Stimulated activated CD8-positive, alpha-beta memory T cell treated with anti-CD3 and anti-CD28 coated beads, Interleukin-7, amount 100 ng/mL, for 48 hours (primary cell): ENCODE measurements at regions not wholly inside any gene's neighbourhood (a gene's known extent, or its start where the extent isn't known, plus 50 kb on each side); places are given as distances from the start of the nearest gene placed in this dataset.

Experiments
- DNase-seq, 2 donors: peaks; one replicate each; pipeline ENCODE4 v3.0.0-alpha.2; 2020; ENCODE audit warnings: low read depth in 1 of 2; ENCODE audit errors: extremely low read depth in 1 of 2

DNA sequence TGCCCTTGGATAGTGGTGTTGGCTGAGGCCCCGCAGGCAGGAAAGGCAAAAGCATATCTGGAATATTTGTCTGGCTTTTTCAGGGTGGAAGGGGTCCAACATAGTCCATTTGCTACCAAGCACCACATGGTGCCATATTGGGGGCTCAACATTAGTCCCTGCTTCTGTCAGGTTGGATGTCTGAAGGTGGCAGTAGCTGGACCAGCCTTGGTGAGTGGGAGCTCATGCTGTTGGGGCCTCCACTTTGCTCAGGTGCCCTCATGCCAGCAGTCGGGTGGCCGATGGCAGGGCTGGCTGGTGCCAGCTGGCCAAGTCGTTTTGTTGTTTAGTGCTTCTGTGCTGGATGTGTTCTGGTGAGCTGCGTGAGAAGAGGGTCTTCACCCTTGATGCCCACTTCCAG is 135.3 kb downstream of the PAPOLA start:
- DNase-seq: no peak

- DNase-seq: no peak
Measured at GRCh38 chr14:96638041-96638855, 136.1 kb downstream of the PAPOLA start.

DNA sequence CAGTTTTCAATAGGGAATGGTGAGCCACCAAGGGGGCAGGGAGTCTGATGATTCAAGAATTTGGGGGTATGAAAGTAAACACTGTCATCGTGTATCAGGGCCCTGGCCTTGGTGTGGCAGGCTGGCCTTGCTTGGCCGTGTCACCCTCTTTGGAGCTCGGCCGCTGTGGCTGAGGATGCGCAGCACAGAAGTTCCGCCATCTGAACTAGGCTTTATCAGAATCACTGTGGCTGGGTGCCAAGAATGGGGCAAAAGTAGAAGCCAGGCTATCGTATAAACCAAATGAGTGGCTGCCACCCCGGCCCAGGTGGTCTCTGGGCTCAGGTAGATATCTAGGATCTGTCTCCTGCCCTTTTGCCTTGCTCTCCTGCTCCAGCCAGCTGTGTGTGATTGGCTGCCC is 137.4 kb downstream of the PAPOLA start:
- DNase-seq: no peak

DNA sequence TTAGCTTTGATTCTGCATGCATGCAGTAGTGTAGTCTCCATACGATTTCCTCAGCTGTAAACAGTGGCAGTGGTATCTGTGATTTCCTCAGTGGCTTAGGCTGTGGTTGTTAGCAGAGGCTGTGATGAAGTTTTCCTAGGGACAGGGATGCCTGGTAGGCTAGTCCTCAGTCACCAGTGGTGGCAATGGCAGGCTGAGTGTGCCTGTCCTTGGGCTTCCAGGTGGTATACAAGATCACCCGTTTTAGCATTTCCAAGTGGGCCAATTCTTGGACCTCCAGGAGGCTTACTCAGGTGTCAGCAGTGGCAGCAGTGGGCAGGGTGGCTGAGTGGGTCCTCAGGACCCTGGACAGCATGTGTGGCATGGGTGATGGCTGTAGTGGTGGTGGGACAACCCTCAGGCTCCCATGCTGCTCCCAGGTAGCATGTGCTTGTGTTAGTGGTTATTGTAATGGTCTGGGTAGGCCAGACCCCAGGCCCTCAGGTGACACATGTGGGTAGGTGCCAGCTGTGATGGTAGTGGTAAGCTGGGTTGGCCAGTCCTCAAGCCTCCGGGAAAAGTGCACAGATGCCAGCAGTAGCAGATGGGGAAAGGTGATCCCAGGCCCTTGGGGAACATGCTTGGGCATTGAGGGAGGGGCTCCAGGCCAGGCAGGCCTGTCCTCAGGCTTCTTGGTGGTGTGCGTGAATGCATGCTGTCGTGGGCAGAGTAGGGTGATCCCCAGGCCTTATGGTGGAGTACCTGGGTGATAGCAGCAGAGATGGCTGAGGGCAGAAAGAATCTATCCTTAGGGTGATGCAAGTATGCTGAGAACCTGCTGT is 146.5 kb downstream of the PAPOLA start:
- no peak for DNase-seq

DNA sequence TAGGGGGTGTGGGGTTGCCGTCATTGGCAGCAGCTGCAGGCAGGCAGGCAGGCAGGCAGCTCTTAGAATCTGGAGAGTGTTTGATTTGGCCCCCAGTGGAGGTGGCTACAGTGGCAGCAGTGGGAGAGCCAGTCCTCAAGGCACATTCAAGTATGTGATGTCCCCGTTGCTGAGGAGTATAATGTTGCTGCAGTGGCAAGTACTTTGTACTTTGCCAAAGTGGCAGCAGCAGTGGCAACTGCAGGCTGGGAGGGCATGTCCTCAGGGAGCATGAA is 147.1 kb downstream of the PAPOLA start:
- DNase-seq: no peak

- DNase-seq: no peak
Measured at GRCh38 chr14:96653597-96653996, 143.6 kb upstream of the VRK1 start.

- no peak for DNase-seq
Measured at GRCh38 chr14:96658611-96659010, 138.6 kb upstream of the VRK1 start.

DNA sequence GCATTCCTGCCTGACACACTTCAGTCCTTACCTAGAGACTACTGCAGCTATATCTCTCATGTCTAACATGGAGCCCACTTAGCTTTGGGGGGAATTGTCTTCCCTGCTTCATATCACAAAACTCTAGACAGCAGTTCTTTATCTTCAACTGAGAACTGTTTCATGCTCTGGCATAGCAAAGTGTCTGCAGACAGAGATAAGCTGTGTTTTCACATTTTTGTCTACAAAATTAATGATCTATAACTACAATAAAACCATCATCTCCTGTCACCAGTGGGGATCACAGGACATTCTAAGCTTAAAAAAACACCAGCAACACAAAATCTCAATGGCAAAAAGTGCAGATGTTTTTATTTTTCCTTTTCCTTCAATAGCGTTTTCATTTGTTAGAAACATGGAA is 137.1 kb upstream of the VRK1 start:
- DNase-seq: no peak

- no peak for DNase-seq
Measured at GRCh38 chr14:96660667-96661066, 136.5 kb upstream of the VRK1 start.

DNA sequence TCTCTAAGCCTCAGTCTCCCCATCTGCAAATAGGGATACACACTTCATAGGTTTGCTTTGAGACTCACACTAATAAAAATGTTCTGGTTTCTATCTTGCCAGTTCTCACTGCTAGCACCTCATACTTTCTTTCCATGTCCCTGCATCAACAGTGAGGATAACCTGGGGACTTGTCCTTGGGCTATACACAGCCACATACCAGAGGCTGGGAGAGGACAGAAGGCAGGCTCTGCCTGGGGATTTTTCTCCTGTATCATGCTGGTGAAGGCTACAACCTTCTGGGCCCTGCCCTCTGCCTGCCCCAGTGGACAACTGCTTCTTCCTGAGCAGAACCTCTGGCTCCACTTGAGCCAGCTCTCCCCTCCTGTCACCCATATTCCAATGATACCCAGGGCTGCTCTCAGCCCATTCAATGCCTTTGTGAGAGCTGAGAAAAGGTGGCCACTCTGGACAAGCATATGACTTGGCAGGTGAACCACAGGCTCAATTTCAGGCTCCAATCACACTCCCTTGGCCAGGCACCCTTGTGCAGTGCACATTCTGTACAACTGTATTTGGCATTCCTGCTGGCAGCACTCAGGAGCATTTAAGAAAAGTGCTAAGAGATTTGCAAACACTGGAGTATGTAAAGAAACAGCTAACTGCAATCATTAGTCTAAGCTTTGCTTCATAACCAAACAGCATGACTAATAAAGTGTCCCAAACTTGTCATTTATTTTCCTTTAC is 135.8 kb upstream of the VRK1 start:
- DNase-seq: no peak

GRCh38 chr14:96662116-96662970 is 134.8 kb upstream of the VRK1 start:
- DNase-seq: no peak

DNA sequence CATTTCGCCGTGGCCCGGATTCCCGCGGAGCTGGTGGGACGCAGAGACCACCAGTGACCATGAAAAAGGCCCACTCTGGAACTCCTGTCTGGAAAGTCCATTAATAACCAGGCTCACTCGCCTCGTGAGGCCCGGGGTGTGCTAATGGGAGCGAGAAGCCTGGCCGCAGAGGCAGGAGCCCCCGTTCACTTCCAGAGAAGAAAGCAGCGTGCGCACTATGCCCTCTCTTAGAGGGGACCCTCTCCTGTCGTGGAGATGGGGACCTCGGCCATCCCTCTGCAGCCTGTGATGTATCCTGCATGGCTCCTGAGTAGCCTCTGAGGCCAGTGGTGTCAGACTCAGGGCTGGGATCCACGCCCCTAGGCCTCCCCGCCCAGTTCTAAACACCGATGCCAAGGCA is 134.1 kb upstream of the VRK1 start:
- no peak for DNase-seq

- no peak for DNase-seq
Measured at GRCh38 chr14:96663491-96664067, 133.6 kb upstream of the VRK1 start.

DNA sequence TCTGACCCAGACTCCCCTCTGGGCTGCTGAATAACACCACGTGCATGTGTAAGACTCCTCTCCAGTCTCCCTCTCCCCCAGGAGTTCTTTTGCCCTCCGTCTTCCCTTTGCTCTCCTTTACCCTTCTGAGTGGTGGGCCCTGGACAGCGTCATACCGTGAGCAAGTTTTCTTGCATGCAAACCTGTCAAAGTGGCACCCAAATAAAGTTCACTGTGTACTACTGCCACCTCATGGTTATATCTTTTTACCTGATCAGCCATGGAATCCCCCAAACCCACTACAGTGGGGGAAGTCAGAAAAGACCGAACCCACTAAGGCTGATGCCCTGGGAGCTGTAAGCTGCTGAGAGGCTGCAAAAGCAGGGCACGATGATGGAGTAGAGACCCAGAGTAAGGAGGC is 131.1 kb upstream of the VRK1 start:
- no peak for DNase-seq

DNA sequence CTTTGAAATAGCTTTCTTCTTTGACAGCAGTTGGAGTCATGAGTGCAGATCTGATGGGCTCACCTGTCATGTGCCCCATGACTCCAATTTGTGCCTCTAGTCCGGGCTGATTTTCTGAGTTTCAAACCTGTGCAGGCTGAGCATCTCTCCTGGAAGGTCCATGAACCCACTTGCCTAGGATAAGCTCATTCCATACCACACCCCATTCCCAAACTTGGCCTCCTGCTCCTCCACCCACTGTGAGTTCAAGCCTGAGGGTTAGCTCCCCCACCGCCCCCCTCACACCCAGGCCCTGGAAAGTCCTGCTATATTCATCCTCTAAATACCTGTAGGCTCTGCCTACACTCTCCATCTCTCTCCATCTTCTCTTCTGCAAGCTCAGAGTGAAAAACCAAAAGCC is 126.8 kb upstream of the VRK1 start:
- DNase-seq: no peak

- DNase-seq: no peak
Measured at GRCh38 chr14:96671218-96671617, 126.0 kb upstream of the VRK1 start.

GRCh38 chr14:96673706-96674105 is 123.5 kb upstream of the VRK1 start:
- no peak for DNase-seq

DNA sequence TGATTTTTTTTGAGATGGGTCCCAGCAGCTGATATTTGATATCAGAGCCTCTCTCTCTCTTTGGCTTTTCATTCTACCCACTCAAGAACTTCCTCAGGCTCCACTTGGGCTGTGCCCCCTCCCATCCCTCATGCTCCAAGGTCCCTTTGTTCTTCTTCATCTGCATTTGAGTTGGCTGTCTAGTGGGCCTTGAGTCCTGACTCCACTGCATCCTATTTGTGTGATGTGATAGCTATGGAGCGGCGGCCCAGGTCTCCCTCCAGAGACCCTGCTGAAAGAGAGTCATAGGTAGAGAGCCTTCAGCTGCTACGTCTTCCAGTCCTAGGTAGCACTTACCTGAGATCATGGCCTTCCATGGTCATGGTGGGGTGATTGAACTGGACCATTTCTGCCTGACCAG is 123.1 kb upstream of the VRK1 start:
- no peak for DNase-seq

DNA sequence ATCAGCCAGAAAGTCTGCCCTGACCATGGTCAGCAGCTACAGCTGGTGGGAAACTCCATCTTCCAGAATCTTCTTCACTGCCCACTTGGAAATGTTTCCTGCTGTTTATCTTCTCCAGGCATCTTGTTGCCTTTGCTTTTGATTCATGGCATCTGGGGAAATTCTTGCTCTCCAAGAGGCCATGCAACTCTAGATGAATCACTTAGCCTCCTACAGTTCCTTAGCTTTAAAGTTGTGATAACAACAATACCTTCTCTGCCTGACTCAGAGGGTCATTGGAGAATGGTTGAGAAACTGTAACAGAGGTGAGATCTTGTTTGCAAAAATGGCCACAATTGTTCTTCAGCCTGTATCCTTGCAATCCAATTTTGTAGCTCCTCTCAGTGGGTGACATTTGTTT is 121.0 kb upstream of the VRK1 start:
- no peak for DNase-seq

DNA sequence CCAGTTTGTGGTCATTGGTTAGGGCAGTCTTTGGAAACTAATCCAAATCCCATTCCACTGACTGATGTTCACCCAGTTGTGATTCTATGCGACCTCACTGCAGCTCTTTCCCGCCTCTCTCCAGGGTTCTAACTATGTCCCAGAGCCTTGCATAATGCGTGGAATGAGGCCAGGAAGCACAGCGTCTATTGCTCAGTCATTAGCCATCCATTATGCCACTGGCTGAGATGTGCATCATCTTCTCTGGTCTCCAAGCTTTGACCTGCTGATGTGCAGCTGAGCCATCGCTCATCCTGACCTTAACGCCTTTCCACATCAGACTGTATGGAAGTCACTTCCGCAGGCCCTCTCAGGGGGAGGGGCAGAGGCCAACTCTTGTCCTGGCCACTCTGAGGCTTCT is 115.4 kb upstream of the VRK1 start:
- DNase-seq: no peak

- no peak for DNase-seq
Measured at GRCh38 chr14:96682401-96682800, 114.8 kb upstream of the VRK1 start.
